ENCODE measurements at regions not wholly inside any gene's neighbourhood (a gene's known extent, or its start where the extent isn't known, plus 50 kb on each side); places are given as distances from the start of the nearest gene placed in this dataset.

GRCh38 chr2:14735696-14736095, 103.2 kb downstream of the LRATD1 start:
- Histone ChIP-seq H3K4me3 (ENCODE audit: insufficient read depth, low read depth, low read length) (no peak overlapping the region), H2AFZ (ENCODE audit: low read depth, low read length) (no peak overlapping the region), H3K9ac (ENCODE audit: low read length) (no peak overlapping the region), H3K27ac (ENCODE audit: low read depth, low read length) (no peak overlapping the region), H3K4me1 (ENCODE audit: insufficient read depth, low read length) (no peaks in the 10 kb centered on the region), H4K20me1 (ENCODE audit: insufficient read depth, low read length) (no peaks in the 10 kb centered on the region), H3K27me3 (ENCODE audit: insufficient read depth, low read length) (no peaks in the 10 kb centered on the region), H3K9me3 (ENCODE audit: insufficient read depth, low read depth, low read length) (no peaks in the 10 kb centered on the region), H3K79me2 (ENCODE audit: insufficient read depth, low read length) (no peaks in the 10 kb centered on the region), H3K4me2 (ENCODE audit: low read length) (no peak overlapping the region), H3K36me3 (ENCODE audit: insufficient read depth, low read length) (no peaks in the 10 kb centered on the region)
- H3K27me3 Mint-ChIP-seq (ENCODE audit: low read depth, unreplicated experiment) = no peaks in the 10 kb centered on the region
- no peak overlapping the region for H3K4me3 Mint-ChIP-seq (ENCODE audit: unreplicated experiment)
- TF ChIP-seq EZH2 (IDR thresholded peaks at IDR 0.05; ENCODE audit: insufficient read depth, low read length) = no peak
- TF ChIP-seq CTCF (IDR thresholded peaks at IDR 0.05; ENCODE audit: insufficient read depth, low read depth, low read length) = no peak
- H3K27ac Mint-ChIP-seq (ENCODE audit: unreplicated experiment) = no peak overlapping the region
- no peaks in the 10 kb centered on the region for H3K4me1 Mint-ChIP-seq (ENCODE audit: low read depth, unreplicated experiment)
- no peaks in the 10 kb centered on the region for H3K9me3 Mint-ChIP-seq (ENCODE audit: unreplicated experiment)
- FAIRE-seq (no peak), DNase-seq (ENCODE audit: low read depth) (no peak)
- H3K36me3 Mint-ChIP-seq (ENCODE audit: low read depth, unreplicated experiment) = no peaks in the 10 kb centered on the region

- Histone ChIP-seq H3K9me3 (ENCODE audit: insufficient read depth, low read depth, low read length) (no peaks in the 10 kb centered on the region), H3K27me3 (ENCODE audit: insufficient read depth, low read length) (no peaks in the 10 kb centered on the region), H4K20me1 (ENCODE audit: insufficient read depth, low read length) (no peaks in the 10 kb centered on the region), H3K4me3 (ENCODE audit: insufficient read depth, low read depth, low read length) (no peak overlapping the region), H3K4me1 (ENCODE audit: insufficient read depth, low read length) (no peaks in the 10 kb centered on the region), H3K27ac (ENCODE audit: low read depth, low read length) (no peak overlapping the region), H2AFZ (ENCODE audit: low read depth, low read length) (no peak overlapping the region), H3K9ac (ENCODE audit: low read length) (no peak overlapping the region), H3K79me2 (ENCODE audit: insufficient read depth, low read length) (no peaks in the 10 kb centered on the region), H3K36me3 (ENCODE audit: insufficient read depth, low read length) (no peaks in the 10 kb centered on the region), H3K4me2 (ENCODE audit: low read length) (no peak overlapping the region)
- H3K27me3 Mint-ChIP-seq (ENCODE audit: low read depth, unreplicated experiment) = no peaks in the 10 kb centered on the region
- H3K9me3 Mint-ChIP-seq (ENCODE audit: unreplicated experiment) = no peaks in the 10 kb centered on the region
- no peaks in the 10 kb centered on the region for H3K4me1 Mint-ChIP-seq (ENCODE audit: low read depth, unreplicated experiment)
- DNase-seq (ENCODE audit: low read depth) (no peak), FAIRE-seq (no peak)
- H3K27ac Mint-ChIP-seq (ENCODE audit: unreplicated experiment) = no peak overlapping the region
- no peaks in the 10 kb centered on the region for H3K36me3 Mint-ChIP-seq (ENCODE audit: low read depth, unreplicated experiment)
- no peak overlapping the region for H3K4me3 Mint-ChIP-seq (ENCODE audit: unreplicated experiment)
- no peak for TF ChIP-seq CTCF (IDR thresholded peaks at IDR 0.05; ENCODE audit: insufficient read depth, low read depth, low read length)
- TF ChIP-seq EZH2 (IDR thresholded peaks at IDR 0.05; ENCODE audit: insufficient read depth, low read length) = no peak
Observed at GRCh38 chr2:14737201-14737600, 104.7 kb downstream of the LRATD1 start.

GRCh38 chr2:14743861-14744260, 111.3 kb downstream of the LRATD1 start:
- Mint-ChIP-seq H3K4me3 (ENCODE audit: unreplicated experiment) (no peak overlapping the region), H3K27me3 (ENCODE audit: low read depth, unreplicated experiment) (no peaks in the 10 kb centered on the region), H3K9me3 (ENCODE audit: unreplicated experiment) (no peaks in the 10 kb centered on the region), H3K27ac (ENCODE audit: unreplicated experiment) (no peak overlapping the region), H3K4me1 (ENCODE audit: low read depth, unreplicated experiment) (peaks cover 3% of the 10 kb centered on the region), H3K36me3 (ENCODE audit: low read depth, unreplicated experiment) (no peaks in the 10 kb centered on the region)
- H3K27me3 ChIP-seq (ENCODE audit: insufficient read depth, low read length) = no peaks in the 10 kb centered on the region
- H3K9ac ChIP-seq (ENCODE audit: low read length) = no peak overlapping the region
- FAIRE-seq = no peak
- TF ChIP-seq EZH2 (IDR thresholded peaks at IDR 0.05; ENCODE audit: insufficient read depth, low read length) (no peak), CTCF (IDR thresholded peaks at IDR 0.05; ENCODE audit: insufficient read depth, low read depth, low read length) (no peak)
- H3K27ac ChIP-seq (ENCODE audit: low read depth, low read length) = no peak overlapping the region
- peaks cover 3% of the 10 kb centered on the region for H3K9me3 ChIP-seq (ENCODE audit: insufficient read depth, low read depth, low read length)
- H3K4me3 ChIP-seq (ENCODE audit: insufficient read depth, low read depth, low read length) = no peak overlapping the region
- no peak overlapping the region for H3K4me2 ChIP-seq (ENCODE audit: low read length)
- no peaks in the 10 kb centered on the region for H3K79me2 ChIP-seq (ENCODE audit: insufficient read depth, low read length)
- H2AFZ ChIP-seq (ENCODE audit: low read depth, low read length) = no peak overlapping the region
- no peaks in the 10 kb centered on the region for H3K4me1 ChIP-seq (ENCODE audit: insufficient read depth, low read length)
- H4K20me1 ChIP-seq (ENCODE audit: insufficient read depth, low read length) = no peaks in the 10 kb centered on the region
- DNase-seq (ENCODE audit: low read depth) = no peak
- no peaks in the 10 kb centered on the region for H3K36me3 ChIP-seq (ENCODE audit: insufficient read depth, low read length)
